ENCODE measurements at regions not wholly inside any gene's neighbourhood (a gene's known extent, or its start where the extent isn't known, plus 50 kb on each side); places are given as distances from the start of the nearest gene placed in this dataset.

GRCh38 chr4:11900359-11900758, 471.7 kb upstream of the HS3ST1 start:
- no peaks in the 10 kb centered on the region for H3K27me3 ChIP-seq
- DNase-seq (no peak), ATAC-seq (no peak)
- intact Hi-C loops (cut with DNase I) = no loop called here
- peaks cover 5 to 22% (median 14%) of the 10 kb centered on the region in 9 donors for H3K4me1 ChIP-seq
- no peaks in the 10 kb centered on the region for H3K36me3 ChIP-seq
- peaks cover 0 to 12% (median 0%) of the 10 kb centered on the region in 11 donors for H3K9me3 ChIP-seq
- 83 to 89% methylated on average over 1 of the region's 1 CpG for WGBS, 2 donors
- H3K27ac ChIP-seq = no peak overlapping the region
- no peak overlapping the region for H3K4me3 ChIP-seq
- TF ChIP-seq, protein P1, sequence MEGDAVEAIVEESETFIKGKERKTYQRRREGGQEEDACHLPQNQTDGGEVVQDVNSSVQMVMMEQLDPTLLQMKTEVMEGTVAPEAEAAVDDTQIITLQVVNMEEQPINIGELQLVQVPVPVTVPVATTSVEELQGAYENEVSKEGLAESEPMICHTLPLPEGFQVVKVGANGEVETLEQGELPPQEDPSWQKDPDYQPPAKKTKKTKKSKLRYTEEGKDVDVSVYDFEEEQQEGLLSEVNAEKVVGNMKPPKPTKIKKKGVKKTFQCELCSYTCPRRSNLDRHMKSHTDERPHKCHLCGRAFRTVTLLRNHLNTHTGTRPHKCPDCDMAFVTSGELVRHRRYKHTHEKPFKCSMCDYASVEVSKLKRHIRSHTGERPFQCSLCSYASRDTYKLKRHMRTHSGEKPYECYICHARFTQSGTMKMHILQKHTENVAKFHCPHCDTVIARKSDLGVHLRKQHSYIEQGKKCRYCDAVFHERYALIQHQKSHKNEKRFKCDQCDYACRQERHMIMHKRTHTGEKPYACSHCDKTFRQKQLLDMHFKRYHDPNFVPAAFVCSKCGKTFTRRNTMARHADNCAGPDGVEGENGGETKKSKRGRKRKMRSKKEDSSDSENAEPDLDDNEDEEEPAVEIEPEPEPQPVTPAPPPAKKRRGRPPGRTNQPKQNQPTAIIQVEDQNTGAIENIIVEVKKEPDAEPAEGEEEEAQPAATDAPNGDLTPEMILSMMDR (IDR thresholded peaks at IDR 0.05) = no peak

DNA sequence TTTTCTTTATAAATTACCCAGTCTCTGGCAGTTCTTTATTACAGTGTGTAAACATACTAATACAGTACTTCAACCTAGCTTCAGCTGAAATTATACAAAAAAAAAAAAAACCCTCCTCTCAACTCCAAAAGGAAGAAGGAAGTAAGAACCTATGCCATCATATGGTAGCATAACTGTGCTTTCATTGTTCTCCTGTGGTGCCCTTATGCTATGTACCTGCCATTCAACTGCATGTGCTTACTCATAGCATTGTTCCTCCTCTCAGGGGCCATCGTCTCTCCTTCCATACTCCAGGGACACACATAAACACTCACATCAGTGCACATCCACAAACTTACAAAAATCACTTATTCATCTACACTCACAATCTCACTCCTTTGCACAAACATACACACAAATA, 470.1 kb upstream of the HS3ST1 start:
- Histone ChIP-seq H3K4me1 (peaks cover 0 to 6% (median 2%) of the 10 kb centered on the region in 9 donors), H3K4me3 (no peak overlapping the region), H3K27ac (no peak overlapping the region), H3K9me3 (peaks cover 0 to 12% (median 0%) of the 10 kb centered on the region in 11 donors), H3K36me3 (no peaks in the 10 kb centered on the region), H3K27me3 (no peaks in the 10 kb centered on the region)
- TF ChIP-seq, protein P1 (IDR thresholded peaks at IDR 0.05) = no peak
- DNase-seq (no peak), ATAC-seq (no peak)
- intact Hi-C loops (cut with DNase I) = no loop called here
- WGBS, 2 donors = 82 to 97% methylated on average over 1 of the region's 1 CpG

- Histone ChIP-seq H3K27me3 (no peaks in the 10 kb centered on the region), H3K4me3 (no peak overlapping the region), H3K4me1 (no peaks in the 10 kb centered on the region), H3K9me3 (peaks cover 0 to 12% (median 0%) of the 10 kb centered on the region in 11 donors), H3K36me3 (no peaks in the 10 kb centered on the region), H3K27ac (no peak overlapping the region)
- ATAC-seq = no peak
- no peak for DNase-seq
- WGBS, 2 donors = 68 to 79% methylated on average over 1 of the region's 1 CpG
- intact Hi-C loops (cut with DNase I) = no loop called here
- TF ChIP-seq, protein P1 (IDR thresholded peaks at IDR 0.05) = no peak
Measured at GRCh38 chr4:11895766-11896165, 467.1 kb upstream of the HS3ST1 start.

DNA sequence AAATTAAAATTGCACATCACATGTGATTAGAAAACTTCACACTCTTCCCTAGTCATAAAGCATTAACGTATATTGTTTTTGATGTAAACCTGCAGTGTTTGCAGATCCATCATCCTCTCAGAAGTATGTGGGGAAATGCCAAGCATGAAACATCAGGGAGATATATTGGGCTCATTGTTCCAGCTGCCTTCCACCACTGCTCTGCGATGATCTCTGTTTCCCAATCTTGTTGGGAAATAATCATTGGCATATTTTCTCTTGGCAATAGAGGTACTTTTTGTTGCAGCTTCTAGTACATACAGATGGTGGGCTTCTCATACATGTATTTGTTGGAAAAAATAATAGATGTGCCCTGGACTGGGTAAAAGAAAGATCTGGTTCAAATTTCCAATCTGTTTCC, 466.3 kb upstream of the HS3ST1 start:
- Histone ChIP-seq H3K4me3 (no peak overlapping the region), H3K27ac (no peak overlapping the region), H3K4me1 (no peaks in the 10 kb centered on the region), H3K36me3 (no peaks in the 10 kb centered on the region), H3K9me3 (peaks cover 0 to 12% (median 0%) of the 10 kb centered on the region in 11 donors), H3K27me3 (no peaks in the 10 kb centered on the region)
- ATAC-seq (no peak), DNase-seq (no peak)
- TF ChIP-seq, protein P1 (IDR thresholded peaks at IDR 0.05) = no peak
- intact Hi-C loops (cut with DNase I) = no loop called here
- 36 to 80% methylated on average over 2 of the region's 2 CpGs for whole genome bisulfite sequencing, 2 donors
